CD14-positive monocyte (primary cell): ENCODE measurements at regions not wholly inside any gene's neighbourhood (a gene's known extent, or its start where the extent isn't known, plus 50 kb on each side); places are given as distances from the start of the nearest gene placed in this dataset.

Source experiments
- DNase-seq, 3 donors: peaks; one replicate each; pipeline ENCODE4 v3.0.0-alpha.2; 2011 to 2022
- H2AFZ ChIP-seq: 2 replicates; pipeline ENCODE4 v1.6.0; 2012; ENCODE audit warnings: mild to moderate bottlenecking, low read depth, low read length, inconsistent platforms; ENCODE audit not compliant: insufficient read depth, poor library complexity, severe bottlenecking
- H3K27ac ChIP-seq, 2 donors: 1 replicate in 1 of 2; 2 replicates in 1 of 2; pipeline ENCODE4 v1.5.1; 2012 to 2013; ENCODE audit warnings: low read length in 2 of 2, control low read depth in 1 of 2, inconsistent platforms in 1 of 2, low read depth in 1 of 2, mild to moderate bottlenecking in 1 of 2
- H3K27me3 ChIP-seq, 2 donors: one replicate each; pipeline versions ENCODE4 v1.6.0 to v1.6.1; 2011 to 2013; ENCODE audit warnings: low read length in 2 of 2; ENCODE audit not compliant: control insufficient read depth in 2 of 2, insufficient read depth in 2 of 2
- H3K36me3 ChIP-seq, 2 donors: replicated peaks in 1 of 2; 1 replicate in 1 of 2; 2 replicates in 1 of 2; pipeline versions ENCODE4 v1.5.1 to v1.6.1; 2012 to 2013; ENCODE audit warnings: low read length in 2 of 2, control low read depth in 1 of 2, inconsistent platforms in 1 of 2, mild to moderate bottlenecking in 1 of 2; ENCODE audit not compliant: insufficient read depth in 2 of 2, control insufficient read depth in 1 of 2
- H3K4me1 ChIP-seq, 2 donors: 1 replicate in 1 of 2; 2 replicates in 1 of 2; pipeline versions ENCODE4 v1.5.1 to v1.6.1; 2012 to 2013; ENCODE audit warnings: low read length in 2 of 2, control low read depth in 1 of 2, inconsistent platforms in 1 of 2, mild to moderate bottlenecking in 1 of 2, moderate library complexity in 1 of 2; ENCODE audit not compliant: insufficient read depth in 2 of 2, control insufficient read depth in 1 of 2
- H3K4me2 ChIP-seq: replicated peaks from 2 replicates; pipeline ENCODE3; 2012; ENCODE audit warnings: low read length, moderate library complexity, mild to moderate bottlenecking; ENCODE audit not compliant: poor library complexity, severe bottlenecking; ENCODE audit errors: extremely low read depth
- H3K4me3 ChIP-seq, 3 experiments: fragments of 200-600 bp in 1 of 3; sonication (generic) in 1 of 3; replicated peaks in 1 of 3; 1 replicate in 2 of 3; 2 replicates in 1 of 3; pipeline ENCODE4 v1.5.1; 2011 to 2013; ENCODE audit warnings: low read length in 3 of 3, mild to moderate bottlenecking in 3 of 3, control low read depth in 2 of 3, low read depth in 2 of 3, inconsistent platforms in 1 of 3, moderate library complexity in 1 of 3
- H3K79me2 ChIP-seq: 2 replicates; pipeline ENCODE4 v1.6.0; 2012; ENCODE audit warnings: mild to moderate bottlenecking, control low read depth, inconsistent platforms, low read length, moderate library complexity; ENCODE audit not compliant: insufficient read depth
- H3K9ac ChIP-seq: 2 replicates; pipeline ENCODE4 v1.6.0; 2017; ENCODE audit warnings: low read length, mild to moderate bottlenecking; ENCODE audit not compliant: insufficient read depth, poor library complexity, severe bottlenecking
- H3K9me3 ChIP-seq, 2 donors: replicated peaks in 1 of 2; 1 replicate in 1 of 2; 2 replicates in 1 of 2; pipeline versions ENCODE4 v1.5.1 to v1.6.1; 2012 to 2013; ENCODE audit warnings: low read length in 2 of 2, control low read depth in 1 of 2; ENCODE audit not compliant: control insufficient read depth in 1 of 2, insufficient read depth in 1 of 2
- H4K20me1 ChIP-seq: 2 replicates; pipeline ENCODE4 v1.6.0; 2012; ENCODE audit warnings: mild to moderate bottlenecking, low read length, control low read depth, moderate library complexity; ENCODE audit not compliant: insufficient read depth
- H3K27ac Mint-ChIP-seq, 7 donors: one replicate each; pipeline ENCODE4 v1.8.0; 2020; ENCODE audit warnings: mild to moderate bottlenecking in 7 of 7, mixed read lengths in 7 of 7, moderate library complexity in 6 of 7, inconsistent platforms in 2 of 7
- H3K27me3 Mint-ChIP-seq, 3 donors: one replicate each; pipeline ENCODE4 v1.8.0; 2021 to 2022; ENCODE audit warnings: low read depth in 3 of 3, mild to moderate bottlenecking in 3 of 3, mixed read lengths in 3 of 3, moderate library complexity in 3 of 3, inconsistent platforms in 1 of 3
- H3K36me3 Mint-ChIP-seq, 2 donors: one replicate each; pipeline ENCODE4 v1.8.0; 2020; ENCODE audit warnings: mixed read lengths in 2 of 2, inconsistent platforms in 1 of 2, mild to moderate bottlenecking in 1 of 2
- H3K4me1 Mint-ChIP-seq: one replicate; pipeline ENCODE4 v1.8.0; 2020; ENCODE audit warnings: mild to moderate bottlenecking, mixed read lengths
- H3K4me3 Mint-ChIP-seq, 2 donors: one replicate each; pipeline ENCODE4 v1.8.0; 2020; ENCODE audit warnings: mild to moderate bottlenecking in 2 of 2, mixed read lengths in 2 of 2, moderate library complexity in 1 of 2
- H3K9me3 Mint-ChIP-seq, 7 donors: one replicate each; pipeline ENCODE4 v1.8.0; 2020 to 2022; ENCODE audit warnings: mixed read lengths in 7 of 7, mild to moderate bottlenecking in 6 of 7, moderate library complexity in 6 of 7, inconsistent platforms in 2 of 7
- WGBS: methylation state at CpG from one replicate; pipeline ENCODE4 v1.1.5; 2013; ENCODE audit warnings: missing lambda C conversion rate; ENCODE audit not compliant: insufficient coverage; 5-methylcytosine and 5-hydroxymethylcytosine counted together
- intact Hi-C, 2 donors: fragments of 100-400 bp; cut with micrococcal nuclease; formaldehyde crosslinking; loops; one replicate each; pipeline versions ENCODE4 v1.15.0 to v1.15.1; 2023
- TF ChIP-seq, protein P1 (sequence below): fragments of 200-600 bp; IDR thresholded peaks from one replicate; pipeline ENCODE4 v1.8.0; 2022; ENCODE audit warnings: antibody characterized with exemption, mild to moderate bottlenecking

DNA sequence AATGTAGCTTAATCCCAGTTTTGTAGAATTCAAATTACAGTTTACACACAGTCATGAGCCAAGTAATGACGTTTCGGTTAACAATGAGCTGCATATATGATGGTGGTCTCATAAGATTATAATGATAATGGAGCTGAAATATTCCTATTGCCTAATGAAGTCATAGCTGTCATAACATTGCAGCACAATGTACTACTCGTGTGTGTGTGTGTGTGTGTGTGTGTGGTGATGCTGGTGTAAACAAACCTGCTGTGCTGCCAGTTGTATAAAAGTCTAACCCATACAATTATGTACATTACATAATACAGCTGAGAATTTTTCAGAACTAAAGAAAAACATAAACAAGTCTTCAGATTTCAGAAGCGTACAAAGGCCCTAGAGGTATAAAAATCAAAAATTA, 66.7 kb upstream of the ARID1B start:
- intact Hi-C loops: no loop called here
- Histone ChIP-seq H3K4me3 (no peak overlapping the region), H3K27ac (no peak overlapping the region), H3K79me2 (no peaks in the 10 kb centered on the region), H3K4me2 (no peak overlapping the region), H4K20me1 (no peaks in the 10 kb centered on the region), H3K9ac (no peak overlapping the region), H2AFZ (no peak overlapping the region), H3K27me3 (no peaks in the 10 kb centered on the region), H3K9me3 (no peaks in the 10 kb centered on the region), H3K36me3 (no peaks in the 10 kb centered on the region), H3K4me1 (peaks cover 2 to 5% of the 10 kb centered on the region in 2 donors)
- TF ChIP-seq, protein P1, sequence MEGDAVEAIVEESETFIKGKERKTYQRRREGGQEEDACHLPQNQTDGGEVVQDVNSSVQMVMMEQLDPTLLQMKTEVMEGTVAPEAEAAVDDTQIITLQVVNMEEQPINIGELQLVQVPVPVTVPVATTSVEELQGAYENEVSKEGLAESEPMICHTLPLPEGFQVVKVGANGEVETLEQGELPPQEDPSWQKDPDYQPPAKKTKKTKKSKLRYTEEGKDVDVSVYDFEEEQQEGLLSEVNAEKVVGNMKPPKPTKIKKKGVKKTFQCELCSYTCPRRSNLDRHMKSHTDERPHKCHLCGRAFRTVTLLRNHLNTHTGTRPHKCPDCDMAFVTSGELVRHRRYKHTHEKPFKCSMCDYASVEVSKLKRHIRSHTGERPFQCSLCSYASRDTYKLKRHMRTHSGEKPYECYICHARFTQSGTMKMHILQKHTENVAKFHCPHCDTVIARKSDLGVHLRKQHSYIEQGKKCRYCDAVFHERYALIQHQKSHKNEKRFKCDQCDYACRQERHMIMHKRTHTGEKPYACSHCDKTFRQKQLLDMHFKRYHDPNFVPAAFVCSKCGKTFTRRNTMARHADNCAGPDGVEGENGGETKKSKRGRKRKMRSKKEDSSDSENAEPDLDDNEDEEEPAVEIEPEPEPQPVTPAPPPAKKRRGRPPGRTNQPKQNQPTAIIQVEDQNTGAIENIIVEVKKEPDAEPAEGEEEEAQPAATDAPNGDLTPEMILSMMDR: no peak
- DNase-seq: no peak
- Mint-ChIP-seq H3K36me3 (no peaks in the 10 kb centered on the region), H3K4me1 (peaks cover 8% of the 10 kb centered on the region), H3K9me3 (peaks cover 0 to 1% (median 0%) of the 10 kb centered on the region in 7 donors), H3K27me3 (peaks cover 0 to 4% (median 2%) of the 10 kb centered on the region in 3 donors), H3K27ac (no peak overlapping the region), H3K4me3 (no peak overlapping the region)
- no CpG with 5 or more reads among the region's 4 CpGs for WGBS

DNA sequence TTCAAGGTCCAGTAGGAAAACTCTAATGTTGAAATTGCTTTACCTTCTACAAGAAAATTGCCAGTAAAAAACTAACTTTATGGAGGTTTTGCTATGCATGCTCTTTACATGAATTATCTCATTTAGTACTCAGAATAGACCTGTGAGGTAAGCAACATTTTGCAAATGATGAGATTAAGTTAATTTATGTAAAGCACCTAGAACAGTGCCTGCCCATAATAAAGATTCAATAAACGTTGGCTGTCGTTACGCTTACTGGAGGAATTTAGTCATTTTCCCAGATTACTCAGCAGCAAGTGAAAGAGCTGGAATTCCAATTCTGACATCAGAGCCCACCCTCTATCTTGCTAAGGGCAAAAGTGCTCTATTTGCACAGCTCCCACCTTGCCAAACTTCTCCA, 69.4 kb upstream of the ARID1B start:
- H3K27ac Mint-ChIP-seq: no peak overlapping the region
- no peak overlapping the region for H2AFZ ChIP-seq
- no peaks in the 10 kb centered on the region for H3K36me3 ChIP-seq
- H3K4me2 ChIP-seq: no peak overlapping the region
- no peak for DNase-seq
- H3K36me3 Mint-ChIP-seq: no peaks in the 10 kb centered on the region
- peaks cover 0 to 6% (median 2%) of the 10 kb centered on the region in 3 donors for H3K27me3 Mint-ChIP-seq
- H3K9ac ChIP-seq: no peak overlapping the region
- WGBS: 96% methylated on average over 3 of the region's 3 CpGs
- no peaks in the 10 kb centered on the region for H3K9me3 ChIP-seq
- H3K79me2 ChIP-seq: no peaks in the 10 kb centered on the region
- H4K20me1 ChIP-seq: no peaks in the 10 kb centered on the region
- TF ChIP-seq, protein P1: no peak
- peaks cover 0 to 1% (median 0%) of the 10 kb centered on the region in 7 donors for H3K9me3 Mint-ChIP-seq
- H3K4me3 ChIP-seq: no peak overlapping the region
- peaks cover 14% of the 10 kb centered on the region for H3K4me1 Mint-ChIP-seq
- peaks cover 5 to 6% of the 10 kb centered on the region in 2 donors for H3K4me1 ChIP-seq
- no peak overlapping the region for H3K27ac ChIP-seq
- no peaks in the 10 kb centered on the region for H3K27me3 ChIP-seq
- H3K4me3 Mint-ChIP-seq: no peak overlapping the region
- intact Hi-C loops: no loop called here
